ENCODE measurements at regions not wholly inside any gene's neighbourhood (a gene's known extent, or its start where the extent isn't known, plus 50 kb on each side); places are given as distances from the start of the nearest gene placed in this dataset.

DNA sequence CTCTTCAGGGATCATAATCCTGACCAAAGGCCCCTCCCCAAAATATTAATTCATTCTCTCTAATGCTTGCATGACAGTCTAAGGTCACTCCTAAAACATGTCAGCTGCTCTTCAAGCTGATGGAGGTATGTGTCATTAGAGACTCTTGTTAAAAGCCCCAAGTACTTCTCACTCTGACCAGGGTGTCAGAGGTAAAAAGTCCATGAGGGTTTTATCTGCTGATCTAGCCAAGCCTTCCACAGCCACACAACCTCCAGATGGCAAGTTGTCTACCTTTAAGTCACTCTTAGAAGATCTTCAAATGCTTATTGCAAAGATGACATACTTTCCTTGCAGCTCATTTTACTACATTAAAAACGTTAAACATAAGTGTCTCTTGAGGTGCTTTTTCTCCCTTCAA, 83.6 kb upstream of the ETAA1 start:
- H4K20me1 ChIP-seq (ENCODE audit: control insufficient read depth, insufficient read depth, insufficient read length): no peaks in the 10 kb centered on the region
- H3K27ac ChIP-seq (ENCODE audit: insufficient read length, low read depth, low read length): no peak overlapping the region
- no peak overlapping the region for H4K5ac ChIP-seq (ENCODE audit: insufficient read length, low read depth, low read length)
- H3K18ac ChIP-seq (ENCODE audit: insufficient read length, low read depth, low read length): no peak overlapping the region
- no peaks in the 10 kb centered on the region for H3K9me3 ChIP-seq (ENCODE audit: control insufficient read depth, low read depth, low read length)
- no peak overlapping the region for H2BK12ac ChIP-seq (ENCODE audit: insufficient read length, low read depth, low read length)
- H3K9ac ChIP-seq (ENCODE audit: extremely low read depth, insufficient read length, low read length): no peak overlapping the region
- DNase-seq: no peak
- H3K4me2 ChIP-seq (ENCODE audit: insufficient read depth, insufficient read length, low read length): no peak overlapping the region
- Mint-ChIP-seq H3K36me3 (ENCODE audit: insufficient read depth in 1 of 3, low read depth in 3 of 3) (no peaks in the 10 kb centered on the region), H3K27ac (no peak overlapping the region), H3K4me3 (no peak overlapping the region), H3K27me3 (ENCODE audit: low read depth) (no peaks in the 10 kb centered on the region), H3K4me1 (peaks cover 8% of the 10 kb centered on the region in 2 experiments), H3K9me3 (no peaks in the 10 kb centered on the region)
- H2BK5ac ChIP-seq (ENCODE audit: insufficient read length, low read length): no peak overlapping the region
- TF ChIP-seq CTCF (conservative IDR thresholded peaks at IDR 0.05): no peak
- no peak overlapping the region for H3K4ac ChIP-seq (ENCODE audit: low read depth, low read length)
- H2BK15ac ChIP-seq (ENCODE audit: low read depth, low read length): no peak overlapping the region
- H3K27me3 ChIP-seq (ENCODE audit: insufficient read depth, low read length): no peaks in the 10 kb centered on the region
- H3K79me2 ChIP-seq (ENCODE audit: insufficient read depth, low read length): no peaks in the 10 kb centered on the region
- H3K23me2 ChIP-seq (ENCODE audit: insufficient read length, low read depth, low read length, poor library complexity, severe bottlenecking): no peaks in the 10 kb centered on the region
- no peak overlapping the region for H2AK5ac ChIP-seq (ENCODE audit: insufficient read length, low read length)
- no peak overlapping the region for H3K14ac ChIP-seq (ENCODE audit: insufficient read depth, low read length)
- H3K79me1 ChIP-seq (ENCODE audit: insufficient read depth, low read depth, low read length, poor library complexity, severe bottlenecking): no peaks in the 10 kb centered on the region
- H2AFZ ChIP-seq (ENCODE audit: low read length): no peak overlapping the region
- H4K91ac ChIP-seq (ENCODE audit: insufficient read length, low read depth, low read length): no peak overlapping the region
- H3K23ac ChIP-seq (ENCODE audit: insufficient read length, low read depth, low read length): no peak overlapping the region
- no CpG with 5 or more reads among the region's 1 CpG for WGBS (ENCODE audit: extremely low coverage, insufficient read length, low lambda C conversion rate)
- H2BK20ac ChIP-seq (ENCODE audit: low read depth, low read length, poor library complexity, severe bottlenecking): no peak overlapping the region
- no peak overlapping the region for H2BK120ac ChIP-seq (ENCODE audit: low read depth, low read length, poor library complexity, severe bottlenecking)
- H3T11ph ChIP-seq (ENCODE audit: low read length): no peak overlapping the region
- no peak overlapping the region for H3K56ac ChIP-seq (ENCODE audit: insufficient read length, low read depth, low read length)
- H3K4me1 ChIP-seq (ENCODE audit: insufficient read depth, low read length): no peaks in the 10 kb centered on the region; the same call in 1 of the 2 replicates
- H4K8ac ChIP-seq (replicated peaks; ENCODE audit: insufficient read length, low read depth, low read length): no peak overlapping the region

Data from H9 (cell line).